ENCODE measurements at regions not wholly inside any gene's neighbourhood (a gene's known extent, or its start where the extent isn't known, plus 50 kb on each side); places are given as distances from the start of the nearest gene placed in this dataset.

GRCh38 chr13:70483599-70484276 lies 375.5 kb upstream of the KLHL1 start:
- no peaks in the 10 kb centered on the region for H4K20me1 ChIP-seq (ENCODE audit: insufficient read depth)
- TF ChIP-seq RAD21 (conservative IDR thresholded peaks at IDR 0.05): no peak
- TF ChIP-seq SMC3 (conservative IDR thresholded peaks at IDR 0.05; ENCODE audit: poor library complexity): no peak
- no peak for TF ChIP-seq EP300 (conservative IDR thresholded peaks at IDR 0.05; ENCODE audit: poor library complexity, severe bottlenecking)
- no peak for TF ChIP-seq TAF1 (IDR thresholded peaks at IDR 0.05; ENCODE audit: low read depth)
- no peaks in the 10 kb centered on the region for H3K36me3 ChIP-seq (ENCODE audit: insufficient read depth, low read length)

GRCh38 chr13:70473907-70474306 lies 365.7 kb upstream of the KLHL1 start:
- Histone ChIP-seq H3F3A (ENCODE audit: insufficient read depth, low read length, poor library complexity, severe bottlenecking) (no peaks in the 10 kb centered on the region), H3K27me3 (ENCODE audit: insufficient read depth, low read depth, low read length) (no peaks in the 10 kb centered on the region), H3K4me3 (ENCODE audit: low read length) (no peak overlapping the region), H3K9ac (ENCODE audit: low read length) (no peak overlapping the region), H4K20me1 (ENCODE audit: insufficient read depth) (no peaks in the 10 kb centered on the region), H3K9me3 (ENCODE audit: low read length) (no peaks in the 10 kb centered on the region), H3K4me2 (ENCODE audit: low read length) (no peak overlapping the region), H3K9me2 (ENCODE audit: insufficient read depth, low read length) (no peaks in the 10 kb centered on the region), H2AFZ (ENCODE audit: low read depth, low read length) (no peak overlapping the region), H3K36me3 (ENCODE audit: insufficient read depth, low read length) (no peaks in the 10 kb centered on the region), H3K79me2 (replicated peaks; ENCODE audit: insufficient read depth, low read length) (no peaks in the 10 kb centered on the region), H3K27ac (ENCODE audit: low read length) (no peak overlapping the region)
- TF ChIP-seq REST (IDR thresholded peaks at IDR 0.05; ENCODE audit: borderline replicate concordance) (no peak), POLR2AphosphoS5 (IDR thresholded peaks at IDR 0.05) (no peak), CTCF (IDR thresholded peaks at IDR 0.05; ENCODE audit: poor library complexity, severe bottlenecking) (no peak), TAF1 (IDR thresholded peaks at IDR 0.05; ENCODE audit: low read depth) (no peak)

More at GRCh38 chr13:70483599-70484276, 375.5 kb upstream of the KLHL1 start:
- Histone ChIP-seq H3K9me2 (ENCODE audit: insufficient read depth, low read length) (no peaks in the 10 kb centered on the region), H3K27ac (ENCODE audit: low read length) (no peak overlapping the region), H3K9ac (ENCODE audit: low read length) (no peak overlapping the region), H3K4me3 (ENCODE audit: low read length) (no peak overlapping the region), H2AFZ (ENCODE audit: low read depth, low read length) (no peak overlapping the region), H3K4me2 (ENCODE audit: low read length) (no peak overlapping the region), H3F3A (ENCODE audit: insufficient read depth, low read length, poor library complexity, severe bottlenecking) (no peaks in the 10 kb centered on the region), H3K9me3 (ENCODE audit: low read length) (no peaks in the 10 kb centered on the region), H3K79me2 (replicated peaks; ENCODE audit: insufficient read depth, low read length) (no peaks in the 10 kb centered on the region), H3K27me3 (ENCODE audit: insufficient read depth, low read depth, low read length) (no peaks in the 10 kb centered on the region)

DNA sequence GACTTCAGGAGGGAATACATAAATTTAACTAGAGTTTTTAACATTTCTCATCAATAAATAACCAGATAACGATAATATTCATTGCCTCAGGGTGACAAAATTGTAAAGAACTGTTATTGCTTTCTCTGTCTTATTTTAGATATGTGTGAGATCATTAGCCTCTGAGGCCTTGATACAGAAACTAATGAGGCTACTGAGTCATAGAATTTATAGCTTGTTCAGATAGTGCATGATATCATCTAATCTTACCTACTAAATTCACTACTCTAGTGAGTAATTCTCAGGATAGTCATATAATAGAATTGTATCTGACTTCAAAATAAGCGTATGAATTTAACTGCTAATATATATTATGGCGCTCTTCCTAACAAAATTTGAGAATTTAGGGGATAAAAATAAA lies 360.8 kb upstream of the KLHL1 start:
- Histone ChIP-seq H3F3A (ENCODE audit: insufficient read depth, low read length, poor library complexity, severe bottlenecking) (no peaks in the 10 kb centered on the region), H3K27me3 (ENCODE audit: insufficient read depth, low read depth, low read length) (no peaks in the 10 kb centered on the region), H3K27ac (ENCODE audit: low read length) (no peak overlapping the region), H3K9ac (ENCODE audit: low read length) (no peak overlapping the region), H3K4me2 (ENCODE audit: low read length) (no peak overlapping the region), H2AFZ (ENCODE audit: low read depth, low read length) (no peak overlapping the region), H3K4me3 (ENCODE audit: low read length) (no peak overlapping the region), H3K9me3 (ENCODE audit: low read length) (no peaks in the 10 kb centered on the region), H3K9me2 (ENCODE audit: insufficient read depth, low read length) (no peaks in the 10 kb centered on the region), H3K36me3 (ENCODE audit: insufficient read depth, low read length) (no peaks in the 10 kb centered on the region), H3K79me2 (replicated peaks; ENCODE audit: insufficient read depth, low read length) (no peaks in the 10 kb centered on the region), H4K20me1 (ENCODE audit: insufficient read depth) (no peaks in the 10 kb centered on the region)
- TF ChIP-seq RAD21 (conservative IDR thresholded peaks at IDR 0.05) (no peak), SMC3 (conservative IDR thresholded peaks at IDR 0.05; ENCODE audit: poor library complexity) (no peak), POLR2AphosphoS5 (IDR thresholded peaks at IDR 0.05) (no peak), MXI1 (conservative IDR thresholded peaks at IDR 0.05; ENCODE audit: poor library complexity, severe bottlenecking) (no peak), EZH2 (IDR thresholded peaks at IDR 0.05; ENCODE audit: borderline replicate concordance, insufficient read depth, low read length, poor library complexity, severe bottlenecking) (no peak), REST (IDR thresholded peaks at IDR 0.05; ENCODE audit: borderline replicate concordance) (no peak), CTCF (IDR thresholded peaks at IDR 0.05; ENCODE audit: poor library complexity, severe bottlenecking) (no peak), TAF1 (IDR thresholded peaks at IDR 0.05; ENCODE audit: low read depth) (no peak), EP300 (conservative IDR thresholded peaks at IDR 0.05; ENCODE audit: poor library complexity, severe bottlenecking) (no peak)

Measured in neural cell (in vitro differentiated cells).